Choroid plexus epithelial cell (primary cell): ENCODE measurements at regions not wholly inside any gene's neighbourhood (a gene's known extent, or its start where the extent isn't known, plus 50 kb on each side); places are given as distances from the start of the nearest gene placed in this dataset.

Experiments used
- DNase-seq: peaks from one replicate; pipeline ENCODE4 v3.0.0-alpha.2; 2010; ENCODE audit warnings: low read depth
- H3K4me3 ChIP-seq: 2 replicates; pipeline ENCODE4 v1.5.1; 2011; ENCODE audit warnings: low read depth, mild to moderate bottlenecking, control low read depth, low read length, moderate library complexity
- TF ChIP-seq, protein P1 (sequence below): conservative IDR thresholded peaks from 2 replicates; pipeline ENCODE4 v1.5.1; 2011; ENCODE audit warnings: low read depth, mild to moderate bottlenecking, control low read depth, inconsistent platforms, low read length, moderate library complexity

DNA sequence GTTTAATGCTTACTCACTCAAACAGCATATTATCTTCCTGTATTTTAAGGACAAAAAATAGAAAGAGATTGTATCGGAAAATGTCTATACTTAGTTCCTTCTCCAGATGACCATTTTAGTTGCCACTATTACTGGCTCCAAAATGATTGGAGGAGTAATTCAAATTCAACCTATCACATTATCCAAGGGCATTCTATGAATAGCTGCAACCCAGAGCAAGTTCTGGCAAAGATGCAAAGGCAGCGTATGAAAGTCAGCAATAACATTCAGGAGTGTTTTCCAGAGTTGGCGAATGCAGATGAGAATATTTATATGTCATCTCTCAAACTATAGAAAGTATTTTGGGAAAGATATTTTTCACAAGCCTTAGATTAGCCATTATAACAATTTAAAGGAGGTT is 389.8 kb upstream of the ADGRL2 start:
- H3K4me3 ChIP-seq: no peak overlapping the region
- TF ChIP-seq, protein P1, sequence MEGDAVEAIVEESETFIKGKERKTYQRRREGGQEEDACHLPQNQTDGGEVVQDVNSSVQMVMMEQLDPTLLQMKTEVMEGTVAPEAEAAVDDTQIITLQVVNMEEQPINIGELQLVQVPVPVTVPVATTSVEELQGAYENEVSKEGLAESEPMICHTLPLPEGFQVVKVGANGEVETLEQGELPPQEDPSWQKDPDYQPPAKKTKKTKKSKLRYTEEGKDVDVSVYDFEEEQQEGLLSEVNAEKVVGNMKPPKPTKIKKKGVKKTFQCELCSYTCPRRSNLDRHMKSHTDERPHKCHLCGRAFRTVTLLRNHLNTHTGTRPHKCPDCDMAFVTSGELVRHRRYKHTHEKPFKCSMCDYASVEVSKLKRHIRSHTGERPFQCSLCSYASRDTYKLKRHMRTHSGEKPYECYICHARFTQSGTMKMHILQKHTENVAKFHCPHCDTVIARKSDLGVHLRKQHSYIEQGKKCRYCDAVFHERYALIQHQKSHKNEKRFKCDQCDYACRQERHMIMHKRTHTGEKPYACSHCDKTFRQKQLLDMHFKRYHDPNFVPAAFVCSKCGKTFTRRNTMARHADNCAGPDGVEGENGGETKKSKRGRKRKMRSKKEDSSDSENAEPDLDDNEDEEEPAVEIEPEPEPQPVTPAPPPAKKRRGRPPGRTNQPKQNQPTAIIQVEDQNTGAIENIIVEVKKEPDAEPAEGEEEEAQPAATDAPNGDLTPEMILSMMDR: no peak

GRCh38 chr1:81410351-81410750 is 390.4 kb upstream of the ADGRL2 start:
- no peak for DNase-seq
- TF ChIP-seq, protein P1: no peak
- no peak overlapping the region for H3K4me3 ChIP-seq

More for the DNA sequence above, 389.8 kb upstream of the ADGRL2 start:
- DNase-seq: no peak

DNA sequence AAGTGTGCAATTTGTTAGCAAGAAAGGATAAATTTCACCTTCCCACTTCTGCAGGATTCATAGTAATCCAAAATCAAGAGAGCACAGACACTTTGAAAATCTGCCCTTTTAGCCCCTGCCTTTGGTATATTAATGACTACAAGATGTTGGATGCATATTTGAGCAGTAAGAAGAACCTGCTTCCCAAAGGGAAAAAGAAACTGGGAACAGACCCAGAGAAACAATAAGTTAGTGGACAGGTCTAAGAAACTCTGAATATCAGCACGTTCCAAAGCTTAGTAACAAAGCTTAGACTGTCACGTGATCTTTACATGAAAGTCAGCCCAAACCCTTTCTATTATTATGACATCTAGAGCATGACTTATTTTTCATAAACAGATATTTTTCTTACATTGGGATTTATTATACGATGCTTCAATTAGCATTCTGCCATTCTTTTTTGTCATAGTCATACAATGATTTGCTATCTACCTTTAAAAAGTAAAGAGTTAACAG is 390.9 kb upstream of the ADGRL2 start:
- no peak overlapping the region for H3K4me3 ChIP-seq
- TF ChIP-seq, protein P1: no peak
- DNase-seq: no peak

- DNase-seq: no peak
- H3K4me3 ChIP-seq: no peak overlapping the region
- TF ChIP-seq, protein P1: no peak
Measured at GRCh38 chr1:81409262-81409661, 391.5 kb upstream of the ADGRL2 start.

DNA sequence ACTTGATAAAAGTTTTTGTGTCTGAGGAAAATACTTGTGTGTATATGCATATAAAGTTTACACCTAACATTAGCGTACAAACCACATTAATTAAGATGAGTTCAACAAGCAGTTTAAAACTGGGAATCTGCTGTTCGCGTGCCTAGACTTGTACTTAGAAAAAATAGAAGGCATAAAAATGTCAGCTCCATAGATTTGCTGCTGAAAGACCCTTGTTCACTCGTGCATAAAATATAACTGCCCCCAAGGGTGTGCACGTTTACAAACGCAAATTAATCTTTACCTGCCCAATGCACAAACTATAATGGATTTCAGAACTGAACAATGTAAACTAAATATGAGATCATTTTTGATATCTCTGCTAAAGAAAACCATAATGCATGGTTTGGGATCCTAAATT is 392.3 kb upstream of the ADGRL2 start:
- TF ChIP-seq, protein P1: no peak
- H3K4me3 ChIP-seq: no peak overlapping the region
- no peak for DNase-seq

GRCh38 chr1:81407000-81407821 is 393.5 kb upstream of the ADGRL2 start:
- TF ChIP-seq, protein P1: no peak
- H3K4me3 ChIP-seq: no peak overlapping the region
- no peak for DNase-seq
